BJ (cell line): ENCODE measurements at regions not wholly inside any gene's neighbourhood (a gene's known extent, or its start where the extent isn't known, plus 50 kb on each side); places are given as distances from the start of the nearest gene placed in this dataset.

Source experiments
- CTCF ChIA-PET: fragments of 350-600 bp; formaldehyde crosslinking; extraction: SDS; loops from one replicate; lab custom pipeline; 2021; ENCODE audit warnings: antibody characterized with exemption, inconsistent platforms; lab: Yijun Ruan, JAX
- POLR2A ChIA-PET: fragments of 300-600 bp; sonication (Branson Sonifier 250); formaldehyde crosslinking; extraction: SDS; loops from one replicate; lab custom pipeline; 2021; ENCODE audit warnings: antibody characterized with exemption; lab: Charles Lee
- DNase-seq: peaks from one replicate; pipeline ENCODE4 v3.0.0-alpha.2; 2011; ENCODE audit warnings: low read depth
- H3K27me3 ChIP-seq: 2 replicates; pipeline ENCODE4 v1.6.0; 2011; ENCODE audit warnings: low read length; ENCODE audit not compliant: control insufficient read depth, insufficient read depth
- H3K36me3 ChIP-seq: 2 replicates; pipeline ENCODE4 v1.5.1; 2011; ENCODE audit warnings: low read length; ENCODE audit not compliant: control insufficient read depth, insufficient read depth
- H3K4me3 ChIP-seq: 2 replicates; pipeline ENCODE4 v1.5.1; 2011; ENCODE audit warnings: low read depth, mild to moderate bottlenecking, control low read depth, low read length
- TF ChIP-seq, protein P1 (sequence below): IDR thresholded peaks from 2 replicates; pipeline ENCODE4 v1.5.1; 2011; ENCODE audit warnings: low read depth, mild to moderate bottlenecking, control low read depth, inconsistent platforms, low read length, moderate library complexity; ENCODE audit not compliant: insufficient read depth

DNA sequence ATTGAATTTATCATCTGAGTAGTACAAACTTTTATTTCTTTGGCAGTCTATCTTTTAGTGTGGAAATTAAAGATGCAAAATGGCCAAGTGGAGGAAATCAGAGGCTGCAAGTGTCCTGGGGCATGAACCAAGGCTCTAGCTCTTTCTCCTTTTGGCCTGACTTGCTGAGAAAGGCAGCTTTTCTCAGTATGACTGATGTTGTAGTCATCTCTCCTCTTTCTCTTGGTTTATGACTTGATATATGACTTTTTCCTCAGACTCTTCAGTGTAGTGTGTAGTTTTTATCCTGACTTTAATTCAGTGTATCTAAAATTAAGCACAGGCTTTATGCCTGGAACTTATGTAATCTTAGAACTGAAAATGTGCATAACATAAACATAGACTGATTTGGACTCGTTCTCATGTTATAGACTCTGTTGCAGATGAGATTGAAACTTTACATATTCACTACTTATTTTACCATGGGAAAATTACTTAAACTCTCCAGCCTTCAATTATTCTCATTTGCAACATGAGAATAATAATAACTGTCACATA, 65.7 kb downstream of the SLITRK5 start:
- Histone ChIP-seq H3K36me3 (no peaks in the 10 kb centered on the region), H3K27me3 (no peaks in the 10 kb centered on the region), H3K4me3 (no peak overlapping the region)
- POLR2A ChIA-PET = no interaction called here
- TF ChIP-seq, protein P1, sequence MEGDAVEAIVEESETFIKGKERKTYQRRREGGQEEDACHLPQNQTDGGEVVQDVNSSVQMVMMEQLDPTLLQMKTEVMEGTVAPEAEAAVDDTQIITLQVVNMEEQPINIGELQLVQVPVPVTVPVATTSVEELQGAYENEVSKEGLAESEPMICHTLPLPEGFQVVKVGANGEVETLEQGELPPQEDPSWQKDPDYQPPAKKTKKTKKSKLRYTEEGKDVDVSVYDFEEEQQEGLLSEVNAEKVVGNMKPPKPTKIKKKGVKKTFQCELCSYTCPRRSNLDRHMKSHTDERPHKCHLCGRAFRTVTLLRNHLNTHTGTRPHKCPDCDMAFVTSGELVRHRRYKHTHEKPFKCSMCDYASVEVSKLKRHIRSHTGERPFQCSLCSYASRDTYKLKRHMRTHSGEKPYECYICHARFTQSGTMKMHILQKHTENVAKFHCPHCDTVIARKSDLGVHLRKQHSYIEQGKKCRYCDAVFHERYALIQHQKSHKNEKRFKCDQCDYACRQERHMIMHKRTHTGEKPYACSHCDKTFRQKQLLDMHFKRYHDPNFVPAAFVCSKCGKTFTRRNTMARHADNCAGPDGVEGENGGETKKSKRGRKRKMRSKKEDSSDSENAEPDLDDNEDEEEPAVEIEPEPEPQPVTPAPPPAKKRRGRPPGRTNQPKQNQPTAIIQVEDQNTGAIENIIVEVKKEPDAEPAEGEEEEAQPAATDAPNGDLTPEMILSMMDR = no peak
- no peak for DNase-seq
- CTCF ChIA-PET = no interaction called here

DNA sequence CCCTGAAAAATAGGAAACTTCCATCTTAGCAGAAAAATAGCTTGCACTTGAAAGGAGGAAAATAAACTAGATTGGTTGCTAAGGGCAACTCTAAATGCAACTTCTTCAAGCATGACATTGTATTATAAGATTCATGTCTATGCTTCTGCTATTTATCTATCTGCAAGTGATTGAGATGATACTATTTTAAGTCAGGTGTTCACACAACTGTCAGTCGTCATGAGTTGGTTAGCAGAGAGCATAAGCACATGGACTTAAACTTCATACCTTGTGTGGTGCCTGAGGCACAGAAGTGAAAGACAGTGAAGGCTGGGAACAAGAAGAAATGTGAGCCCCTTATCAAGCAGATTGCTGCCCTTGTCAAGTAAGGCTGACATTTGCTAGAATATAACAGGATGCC, 82.9 kb downstream of the SLITRK5 start:
- CTCF ChIA-PET = no interaction called here
- no peak overlapping the region for H3K4me3 ChIP-seq
- H3K36me3 ChIP-seq = no peaks in the 10 kb centered on the region
- POLR2A ChIA-PET = no interaction called here
- TF ChIP-seq, protein P1 = no peak
- no peak for DNase-seq
- no peaks in the 10 kb centered on the region for H3K27me3 ChIP-seq

DNA sequence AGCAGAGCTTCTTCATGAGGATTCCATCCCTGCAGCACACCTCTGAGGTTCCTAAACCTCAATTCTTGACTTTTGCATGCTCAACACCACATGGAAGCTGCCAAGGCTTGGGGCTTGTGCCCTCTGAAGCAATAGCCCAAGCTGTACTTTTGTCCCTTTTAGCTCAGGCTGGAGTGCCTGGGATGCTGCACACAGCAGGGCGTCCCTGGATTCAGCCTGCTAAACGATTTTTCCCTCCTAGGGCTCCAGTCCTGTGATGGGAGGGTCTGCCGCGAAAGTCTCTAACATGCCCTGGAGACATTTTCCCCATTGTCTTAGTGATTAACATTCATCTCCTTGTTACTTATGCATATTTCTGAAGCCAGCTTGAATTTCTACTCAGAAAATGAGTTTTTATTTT, 98.3 kb downstream of the SLITRK5 start:
- no peak overlapping the region for H3K4me3 ChIP-seq
- H3K27me3 ChIP-seq = no peaks in the 10 kb centered on the region
- no peaks in the 10 kb centered on the region for H3K36me3 ChIP-seq
- ChIA-PET CTCF (interaction anchor here (1.0 kb wide), 1 partner anchor 10 kb away, joined by 3 read pairs; no protein-coding TSS in a partner anchor), POLR2A (no interaction called here)
- no peak for DNase-seq
- TF ChIP-seq, protein P1 = no peak

DNA sequence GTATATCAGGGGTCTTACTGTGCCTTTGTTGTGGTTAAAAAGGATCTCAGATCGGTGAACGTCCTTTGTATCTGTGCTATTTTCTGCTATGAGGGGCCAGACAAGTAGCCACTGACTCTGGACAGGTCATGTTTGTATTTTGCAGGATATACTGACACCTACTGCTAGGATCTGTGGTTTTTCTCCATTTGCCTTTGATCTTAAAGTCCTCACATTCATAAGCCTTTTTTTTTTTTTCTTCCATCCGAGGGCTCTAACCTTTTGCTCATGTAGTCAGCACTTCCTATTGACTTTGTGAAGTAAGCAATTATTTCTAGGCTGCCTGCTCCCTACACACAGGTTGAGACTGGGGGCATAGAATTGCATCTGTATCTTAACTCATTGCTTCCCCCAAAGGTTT, 106.2 kb downstream of the SLITRK5 start:
- no peak overlapping the region for H3K4me3 ChIP-seq
- DNase-seq = no peak
- TF ChIP-seq, protein P1 = no peak
- H3K27me3 ChIP-seq = no peaks in the 10 kb centered on the region
- ChIA-PET POLR2A (no interaction called here), CTCF (no interaction called here)
- no peaks in the 10 kb centered on the region for H3K36me3 ChIP-seq

DNA sequence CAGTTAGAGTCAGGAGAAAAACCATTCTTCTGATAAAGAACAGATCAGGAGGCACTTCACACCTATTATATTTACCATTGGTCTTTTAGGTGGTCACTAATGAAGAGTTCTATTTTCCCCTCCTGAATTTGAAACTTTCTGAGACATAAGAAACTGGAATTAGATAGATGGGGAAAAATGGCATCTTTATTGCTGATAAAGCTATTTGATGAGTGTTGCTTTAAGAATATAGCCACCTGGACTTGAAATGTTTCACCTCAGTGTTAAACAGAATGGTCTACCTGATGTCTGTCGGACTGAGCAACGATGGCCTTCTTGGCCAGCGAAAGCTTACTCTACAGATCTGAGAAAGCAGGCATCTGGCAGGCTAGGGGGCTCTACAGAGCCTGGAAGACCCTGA, 107.0 kb downstream of the SLITRK5 start:
- Histone ChIP-seq H3K36me3 (no peaks in the 10 kb centered on the region), H3K4me3 (no peak overlapping the region), H3K27me3 (no peaks in the 10 kb centered on the region)
- TF ChIP-seq, protein P1 = no peak
- no peak for DNase-seq
- ChIA-PET POLR2A (no interaction called here), CTCF (no interaction called here)
